Mononuclear cell (primary cell): ENCODE measurements at regions not wholly inside any gene's neighbourhood (a gene's known extent, or its start where the extent isn't known, plus 50 kb on each side); places are given as distances from the start of the nearest gene placed in this dataset.

Source experiments
- H3K27me3 ChIP-seq: 2 replicates; pipeline ENCODE4 v1.6.0; 2011; ENCODE audit warnings: low read length, control low read depth; ENCODE audit not compliant: insufficient read depth
- H3K4me1 ChIP-seq: 2 replicates; pipeline ENCODE4 v1.5.1; 2011; ENCODE audit warnings: mild to moderate bottlenecking, low read length, control low read depth; ENCODE audit not compliant: insufficient read depth
- H3K4me3 ChIP-seq: 2 replicates; pipeline ENCODE4 v1.5.1; 2011; ENCODE audit warnings: mild to moderate bottlenecking, low read length, moderate library complexity
- H3K9me3 ChIP-seq: 2 replicates; pipeline ENCODE4 v1.5.1; 2011; ENCODE audit warnings: low read depth, mild to moderate bottlenecking, control low read depth, low read length

GRCh38 chr9:118536153-118536552 lies 832.0 kb downstream of the TLR4 start:
- no peaks in the 10 kb centered on the region for H3K4me1 ChIP-seq
- no peak overlapping the region for H3K4me3 ChIP-seq
- H3K9me3 ChIP-seq: no peaks in the 10 kb centered on the region
- H3K27me3 ChIP-seq: no peaks in the 10 kb centered on the region

DNA sequence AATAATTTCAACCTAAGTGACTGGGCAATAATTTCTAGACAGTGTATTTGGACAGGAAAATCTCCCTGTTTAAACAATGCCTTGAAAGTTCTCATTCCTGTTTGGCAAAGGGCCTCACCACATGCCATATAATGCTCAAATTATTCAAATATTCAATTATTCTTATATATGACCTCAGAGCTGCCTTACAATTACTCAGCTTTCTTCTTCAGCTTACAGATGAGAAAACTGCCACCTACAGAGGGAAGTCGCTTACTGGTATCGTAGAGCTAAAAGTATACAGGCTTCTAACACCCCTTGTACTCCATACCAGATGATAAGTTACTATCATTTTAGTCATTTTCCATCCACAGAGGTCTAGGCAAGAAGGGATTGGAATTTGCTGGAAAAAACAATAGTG lies 830.3 kb downstream of the BRINP1 start:
- no peaks in the 10 kb centered on the region for H3K9me3 ChIP-seq
- H3K27me3 ChIP-seq: no peaks in the 10 kb centered on the region
- H3K4me3 ChIP-seq: no peak overlapping the region
- H3K4me1 ChIP-seq: no peaks in the 10 kb centered on the region

- Histone ChIP-seq H3K4me1 (no peaks in the 10 kb centered on the region), H3K4me3 (no peak overlapping the region), H3K27me3 (no peaks in the 10 kb centered on the region), H3K9me3 (no peaks in the 10 kb centered on the region)
These were observed 815.8 kb downstream of the BRINP1 start for GRCh38 chr9:118553465-118553864.

DNA sequence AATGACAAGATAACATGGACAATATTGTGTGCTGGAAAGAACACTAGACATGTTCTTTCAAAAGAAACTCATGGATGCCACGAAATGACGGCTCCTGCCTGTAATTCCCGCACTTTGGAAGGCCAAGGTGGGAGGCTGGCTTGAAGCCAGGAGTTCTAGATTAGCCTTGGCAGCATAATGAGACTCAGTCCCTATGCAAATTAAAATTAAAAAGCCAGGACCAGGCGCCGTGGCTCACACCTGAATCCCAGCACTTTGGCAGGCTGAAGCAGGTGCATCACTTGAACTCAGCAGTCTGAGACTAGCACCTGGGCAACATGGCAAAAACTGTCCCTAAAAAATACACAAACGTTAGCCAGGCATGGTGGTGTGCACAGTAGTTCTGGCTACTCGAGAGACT lies 814.2 kb downstream of the BRINP1 start:
- Histone ChIP-seq H3K4me1 (no peaks in the 10 kb centered on the region), H3K4me3 (no peak overlapping the region), H3K9me3 (no peaks in the 10 kb centered on the region), H3K27me3 (no peaks in the 10 kb centered on the region)

GRCh38 chr9:118558026-118558425 lies 811.2 kb downstream of the BRINP1 start:
- Histone ChIP-seq H3K4me3 (no peak overlapping the region), H3K27me3 (no peaks in the 10 kb centered on the region)

GRCh38 chr9:118558891-118559290 lies 810.3 kb downstream of the BRINP1 start:
- Histone ChIP-seq H3K9me3 (no peaks in the 10 kb centered on the region), H3K4me3 (no peak overlapping the region), H3K27me3 (no peaks in the 10 kb centered on the region), H3K4me1 (no peaks in the 10 kb centered on the region)

More at GRCh38 chr9:118558026-118558425, 811.2 kb downstream of the BRINP1 start:
- Histone ChIP-seq H3K4me1 (no peaks in the 10 kb centered on the region), H3K9me3 (no peaks in the 10 kb centered on the region)

DNA sequence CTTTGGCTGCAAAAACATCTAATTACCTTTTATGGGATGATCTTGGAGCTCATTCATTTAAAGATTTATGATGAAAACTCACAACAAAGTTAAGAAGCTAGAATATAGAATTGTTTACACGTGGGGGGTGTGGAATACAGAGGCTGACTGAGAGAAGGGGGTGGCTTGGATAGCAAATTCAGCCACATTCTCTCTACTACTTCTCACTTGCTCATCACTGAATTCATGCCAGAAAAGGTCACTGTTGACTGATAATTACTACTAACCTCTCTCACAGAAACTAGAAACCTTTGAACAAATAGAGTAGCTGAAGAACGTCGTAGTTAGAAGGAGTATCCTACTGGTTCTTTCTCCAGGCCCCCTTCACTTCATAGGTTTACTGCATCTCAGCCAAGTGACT lies 808.2 kb downstream of the BRINP1 start:
- Histone ChIP-seq H3K4me1 (no peaks in the 10 kb centered on the region), H3K27me3 (no peaks in the 10 kb centered on the region), H3K4me3 (no peak overlapping the region), H3K9me3 (no peaks in the 10 kb centered on the region)

DNA sequence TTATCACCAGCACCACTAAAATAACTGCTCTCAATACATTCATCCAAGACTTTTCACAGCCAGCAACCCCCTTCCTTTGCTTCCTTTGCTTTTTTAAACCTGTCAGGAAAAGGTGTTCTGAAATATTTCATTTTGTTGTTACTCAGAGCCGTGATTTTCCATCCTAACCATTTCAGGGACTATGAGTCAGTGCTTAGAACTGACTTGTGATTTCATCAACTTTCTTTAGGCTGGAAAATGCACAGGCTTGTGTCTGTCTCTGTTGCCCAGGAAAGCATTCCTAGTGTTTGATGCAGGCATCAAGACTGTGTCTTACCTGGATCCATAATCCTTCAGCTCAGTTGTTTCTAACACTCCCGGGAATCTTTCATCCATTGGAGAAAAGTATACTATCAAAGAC lies 805.6 kb downstream of the BRINP1 start:
- H3K4me3 ChIP-seq: no peak overlapping the region
- H3K27me3 ChIP-seq: no peaks in the 10 kb centered on the region
- no peaks in the 10 kb centered on the region for H3K9me3 ChIP-seq
- no peaks in the 10 kb centered on the region for H3K4me1 ChIP-seq

DNA sequence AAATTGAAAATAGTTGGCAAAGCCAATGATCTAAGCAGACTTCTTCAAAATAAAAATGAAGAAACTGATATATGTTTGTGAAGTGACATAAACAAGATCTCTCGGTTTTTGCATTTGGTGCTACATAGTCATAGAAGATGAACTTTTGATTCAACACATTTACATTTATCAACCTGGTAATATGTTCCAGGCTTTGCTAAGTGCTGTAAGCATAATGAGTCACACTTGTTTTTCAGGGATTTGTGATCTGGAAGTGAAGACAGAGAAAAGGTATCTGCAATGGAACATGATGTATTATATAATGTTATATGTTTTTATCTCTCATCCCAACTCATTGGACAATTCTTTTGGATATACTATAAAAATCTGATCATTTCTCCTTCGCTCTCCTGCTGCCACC lies 801.4 kb downstream of the BRINP1 start:
- Histone ChIP-seq H3K4me1 (no peaks in the 10 kb centered on the region), H3K27me3 (no peaks in the 10 kb centered on the region), H3K9me3 (peaks cover 4% of the 10 kb centered on the region), H3K4me3 (no peak overlapping the region)

GRCh38 chr9:118568704-118569103 lies 800.5 kb downstream of the BRINP1 start:
- Histone ChIP-seq H3K27me3 (no peaks in the 10 kb centered on the region), H3K4me1 (no peaks in the 10 kb centered on the region), H3K9me3 (peaks cover 4% of the 10 kb centered on the region), H3K4me3 (no peak overlapping the region)

GRCh38 chr9:118569148-118569547 lies 800.1 kb downstream of the BRINP1 start:
- no peaks in the 10 kb centered on the region for H3K27me3 ChIP-seq
- H3K4me1 ChIP-seq: no peaks in the 10 kb centered on the region
- peaks cover 4% of the 10 kb centered on the region for H3K9me3 ChIP-seq
- H3K4me3 ChIP-seq: no peak overlapping the region

GRCh38 chr9:118570066-118570465 lies 799.2 kb downstream of the BRINP1 start:
- Histone ChIP-seq H3K4me3 (no peak overlapping the region), H3K4me1 (no peaks in the 10 kb centered on the region), H3K27me3 (no peaks in the 10 kb centered on the region), H3K9me3 (peaks cover 7% of the 10 kb centered on the region)

GRCh38 chr9:118575341-118576070 lies 793.7 kb downstream of the BRINP1 start:
- no peaks in the 10 kb centered on the region for H3K4me1 ChIP-seq
- H3K9me3 ChIP-seq: peaks cover 19% of the 10 kb centered on the region
- no peak overlapping the region for H3K4me3 ChIP-seq
- no peaks in the 10 kb centered on the region for H3K27me3 ChIP-seq

DNA sequence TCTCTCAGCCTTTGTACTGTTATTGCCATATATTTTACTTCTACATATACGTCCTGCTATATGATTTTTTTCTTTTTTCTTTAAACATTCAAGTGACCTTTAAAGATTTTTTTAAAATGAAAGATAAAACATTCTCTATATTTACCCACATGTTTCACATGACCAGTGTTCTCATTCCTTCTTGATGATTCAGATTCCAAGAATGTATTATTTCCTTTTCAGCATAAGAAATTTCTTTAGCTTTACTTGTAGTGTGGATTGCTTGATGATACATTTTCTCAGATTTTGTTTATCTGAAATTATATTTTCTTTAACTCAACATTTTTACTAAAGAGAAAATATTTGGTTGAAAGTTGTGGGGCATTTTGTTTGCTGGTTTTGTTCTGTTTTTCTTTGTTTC lies 792.1 kb downstream of the BRINP1 start:
- H3K9me3 ChIP-seq: peaks cover 19% of the 10 kb centered on the region

DNA sequence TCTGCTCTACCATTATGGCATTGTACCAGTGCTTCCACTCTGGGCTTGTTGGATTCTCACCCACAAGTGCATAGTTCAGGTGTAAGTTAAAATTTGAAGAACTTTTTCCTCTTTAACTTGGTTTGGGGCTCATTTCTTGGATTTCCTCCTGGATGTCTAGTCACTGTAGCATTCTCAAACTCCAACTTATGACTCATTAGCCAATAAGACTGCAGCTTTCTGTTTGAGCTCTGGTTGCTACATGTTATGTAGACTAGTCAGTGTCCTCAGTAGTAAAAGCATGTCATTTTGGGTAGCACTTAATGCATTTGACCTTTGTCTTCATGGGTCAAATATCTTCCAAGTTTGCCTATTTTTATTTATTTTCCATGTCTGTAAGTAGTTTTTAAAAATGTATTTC lies 790.8 kb downstream of the BRINP1 start:
- H3K9me3 ChIP-seq: peaks cover 18% of the 10 kb centered on the region
- H3K27me3 ChIP-seq: no peaks in the 10 kb centered on the region
- no peaks in the 10 kb centered on the region for H3K4me1 ChIP-seq
- no peak overlapping the region for H3K4me3 ChIP-seq

More for the DNA sequence above, 792.1 kb downstream of the BRINP1 start:
- no peak overlapping the region for H3K4me3 ChIP-seq
- no peaks in the 10 kb centered on the region for H3K27me3 ChIP-seq
- no peaks in the 10 kb centered on the region for H3K4me1 ChIP-seq

DNA sequence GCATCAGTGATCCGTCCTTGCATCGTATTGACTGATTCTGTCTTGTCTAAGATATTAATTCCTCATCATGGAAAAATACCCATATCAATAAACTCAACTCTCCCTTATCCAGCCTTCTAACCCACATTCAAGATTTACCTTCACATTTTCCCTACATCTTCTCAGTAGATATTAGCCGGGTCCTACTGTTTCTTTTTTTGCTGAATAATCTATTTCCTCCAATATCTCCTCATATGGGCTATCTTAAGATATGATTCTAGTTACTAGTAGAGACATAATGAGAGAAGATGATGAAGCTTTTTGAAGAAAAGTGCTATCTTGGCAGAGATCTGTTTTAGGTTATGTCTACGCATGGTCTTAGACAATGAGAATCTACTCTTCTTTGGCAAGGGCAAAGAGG lies 785.8 kb downstream of the BRINP1 start:
- Histone ChIP-seq H3K27me3 (no peaks in the 10 kb centered on the region), H3K4me3 (no peak overlapping the region), H3K9me3 (peaks cover 4% of the 10 kb centered on the region), H3K4me1 (no peaks in the 10 kb centered on the region)
